H1 (cell line): ENCODE measurements at regions not wholly inside any gene's neighbourhood (a gene's known extent, or its start where the extent isn't known, plus 50 kb on each side); places are given as distances from the start of the nearest gene placed in this dataset.

ENCODE experiments used
- CTCF ChIA-PET: fragments of 300-600 bp; sonication (Branson Sonifier 250); formaldehyde crosslinking; loops from one replicate; lab custom pipeline; 2021; ENCODE audit not compliant: partially characterized antibody; lab: Charles Lee
- POLR2A ChIA-PET: fragments of 300-600 bp; sonication (Branson Sonifier 250); formaldehyde crosslinking; loops from one replicate; lab custom pipeline; 2021; ENCODE audit warnings: inconsistent platforms; ENCODE audit not compliant: partially characterized antibody; lab: Charles Lee
- DNase-seq, 2 experiments: peaks; one replicate each; pipeline versions ENCODE4 v3.0.0 to v3.0.0-alpha.2; 2010 to 2022; ENCODE audit warnings: low spot score in 2 of 2, low read depth in 1 of 2, mixed read lengths in 1 of 2
- FAIRE-seq: peaks from 2 replicates; lab custom pipeline; 2011; peaks lifted over from hg19 to GRCh38; lab: Jason Lieb, UNC
- H2AFZ ChIP-seq: 2 replicates; pipeline ENCODE4 v1.8.1; 2012; ENCODE audit warnings: low read length, inconsistent platforms
- H2AK5ac ChIP-seq: 2 replicates; pipeline ENCODE4 v1.6.1; 2013; ENCODE audit warnings: low read depth, low read length
- H2BK120ac ChIP-seq: replicated peaks from 2 replicates; pipeline ENCODE3; 2013; ENCODE audit warnings: low read depth, low read length, inconsistent platforms
- H2BK12ac ChIP-seq: 2 replicates; pipeline ENCODE4 v1.6.1; 2013; ENCODE audit warnings: low read depth, low read length
- H2BK15ac ChIP-seq: 2 replicates; pipeline ENCODE4 v1.6.1; 2013; ENCODE audit warnings: low read length
- H2BK20ac ChIP-seq: 2 replicates; pipeline ENCODE4 v1.6.1; 2013; ENCODE audit warnings: low read length
- H2BK5ac ChIP-seq: 2 replicates; pipeline ENCODE4 v1.6.1; 2013; ENCODE audit warnings: low read depth, low read length
- H3K14ac ChIP-seq: 2 replicates; pipeline ENCODE4 v1.6.1; 2013; ENCODE audit warnings: inconsistent platforms; ENCODE audit not compliant: insufficient read length
- H3K18ac ChIP-seq: 2 replicates; pipeline ENCODE4 v1.6.1; 2013; ENCODE audit warnings: low read length; ENCODE audit errors: extremely low read depth
- H3K23ac ChIP-seq: 2 replicates; pipeline ENCODE4 v1.6.1; 2013; ENCODE audit warnings: inconsistent platforms; ENCODE audit not compliant: insufficient read length
- H3K23me2 ChIP-seq: 2 replicates; pipeline ENCODE4 v1.6.1; 2013; ENCODE audit warnings: low read depth, low read length
- H3K27ac ChIP-seq: 2 replicates; pipeline ENCODE4 v1.6.1; 2011; ENCODE audit warnings: low read depth, low read length, inconsistent platforms
- H3K27me3 ChIP-seq, 4 experiments: replicated peaks in 1 of 4; 1 replicate in 1 of 4; 2 replicates in 3 of 4; pipeline versions ENCODE4 v1.6.1 to v1.8.1; 2011 to 2013; ENCODE audit warnings: low read length in 3 of 4, mild to moderate bottlenecking in 3 of 4, inconsistent platforms in 2 of 4, mixed read lengths in 2 of 4, moderate library complexity in 1 of 4; ENCODE audit not compliant: control insufficient read depth in 3 of 4, insufficient read depth in 3 of 4; ENCODE audit errors: extremely low read depth in 1 of 4
- H3K36me3 ChIP-seq, 4 experiments: 2 replicates each; pipeline versions ENCODE4 v1.6.1 to v1.8.1; 2011 to 2013; ENCODE audit warnings: mild to moderate bottlenecking in 4 of 4, low read length in 3 of 4, moderate library complexity in 2 of 4, control low read depth in 1 of 4, inconsistent platforms in 1 of 4; ENCODE audit not compliant: insufficient read depth in 4 of 4, control insufficient read depth in 2 of 4
- H3K4ac ChIP-seq: replicated peaks from 2 replicates; pipeline ENCODE3; 2013; ENCODE audit warnings: low read length, low read depth, mixed read lengths, inconsistent platforms; ENCODE audit not compliant: insufficient read length
- H3K4me1 ChIP-seq, 4 experiments: replicated peaks in 1 of 4; 1 replicate in 1 of 4; 2 replicates in 3 of 4; pipeline versions ENCODE4 v1.6.1 to v1.8.1; 2011 to 2013; ENCODE audit warnings: low read length in 3 of 4, inconsistent platforms in 2 of 4, mixed read lengths in 1 of 4; ENCODE audit not compliant: insufficient read depth in 4 of 4, control insufficient read depth in 3 of 4
- H3K4me2 ChIP-seq, 2 experiments: 2 replicates each; pipeline versions ENCODE4 v1.6.1 to v1.8.1; 2011 to 2013; ENCODE audit warnings: low read depth in 2 of 2, low read length in 2 of 2, control low read depth in 1 of 2, inconsistent platforms in 1 of 2, mild to moderate bottlenecking in 1 of 2; ENCODE audit not compliant: insufficient read depth in 1 of 2
- H3K4me3 ChIP-seq, 4 experiments: fragments of 200-600, 300-600 bp in 1 of 4; sonication (generic), shearing (Covaris generic), sonication (Bioruptor Twin) in 1 of 4; 2 replicates each; pipeline versions ENCODE4 v1.5.1 to v1.8.1; 2011 to 2016; ENCODE audit warnings: low read length in 4 of 4, low read depth in 3 of 4, control low read depth in 2 of 4, inconsistent platforms in 2 of 4, mild to moderate bottlenecking in 2 of 4, mixed read lengths in 1 of 4, moderate library complexity in 1 of 4; ENCODE audit not compliant: insufficient read depth in 2 of 4; ENCODE audit errors: extremely low read depth in 1 of 4
- H3K56ac ChIP-seq: replicated peaks from 2 replicates; pipeline ENCODE3; 2013; ENCODE audit warnings: low read depth, mild to moderate bottlenecking, mixed read lengths, low read length, inconsistent platforms; ENCODE audit not compliant: insufficient read length
- H3K79me1 ChIP-seq: 2 replicates; pipeline ENCODE4 v1.6.1; 2013; ENCODE audit warnings: low read depth, low read length, control low read depth
- H3K79me2 ChIP-seq, 2 experiments: 2 replicates each; pipeline versions ENCODE4 v1.6.1 to v1.8.1; 2012 to 2013; ENCODE audit warnings: low read length in 2 of 2, mild to moderate bottlenecking in 2 of 2, inconsistent platforms in 1 of 2; ENCODE audit not compliant: insufficient read depth in 2 of 2, control insufficient read depth in 1 of 2
- H3K9ac ChIP-seq, 4 experiments: replicated peaks in 1 of 4; 1 replicate in 1 of 4; 2 replicates in 3 of 4; pipeline versions ENCODE4 v1.6.1 to v1.8.1; 2011 to 2013; ENCODE audit warnings: low read depth in 3 of 4, low read length in 3 of 4, control low read depth in 2 of 4, mild to moderate bottlenecking in 2 of 4, moderate library complexity in 2 of 4, inconsistent platforms in 1 of 4; ENCODE audit errors: extremely low read depth in 1 of 4
- H3K9me3 ChIP-seq, 2 experiments: 2 replicates each; pipeline versions ENCODE4 v1.6.1 to v1.8.1; 2012 to 2013; ENCODE audit warnings: mild to moderate bottlenecking in 2 of 2, moderate library complexity in 2 of 2, control low read depth in 1 of 2, inconsistent platforms in 1 of 2, low read depth in 1 of 2, low read length in 1 of 2, mixed read lengths in 1 of 2; ENCODE audit not compliant: insufficient read depth in 2 of 2
- H4K20me1 ChIP-seq, 2 experiments: replicated peaks in 1 of 2; 2 replicates each; pipeline versions ENCODE3 to v1.8.1; 2011 to 2013; ENCODE audit warnings: inconsistent platforms in 2 of 2, low read length in 2 of 2, mild to moderate bottlenecking in 1 of 2; ENCODE audit not compliant: insufficient read depth in 2 of 2, control insufficient read depth in 1 of 2
- H4K5ac ChIP-seq: 2 replicates; pipeline ENCODE4 v1.6.1; 2013; ENCODE audit warnings: low read length, low read depth, mixed read lengths, inconsistent platforms; ENCODE audit not compliant: insufficient read length
- H4K8ac ChIP-seq: 2 replicates; pipeline ENCODE4 v1.8.0; 2013; ENCODE audit warnings: mild to moderate bottlenecking, moderate library complexity, low read length, inconsistent platforms; ENCODE audit not compliant: insufficient read depth; ENCODE audit errors: extremely low read depth
- H4K91ac ChIP-seq: replicated peaks from 2 replicates; pipeline ENCODE3; 2013; ENCODE audit warnings: low read length, mixed read lengths, inconsistent platforms; ENCODE audit not compliant: insufficient read length
- CEBPB ChIP-seq: IDR thresholded peaks from 2 replicates; pipeline ENCODE4 v1.6.1; 2012; ENCODE audit warnings: low read depth, low read length
- EZH2 ChIP-seq: fragments of 200-600 bp; sonication (generic); IDR thresholded peaks from 2 replicates; pipeline ENCODE4 v1.7.1; 2012; ENCODE audit warnings: low read depth, mild to moderate bottlenecking, moderate library complexity, low read length, inconsistent platforms; ENCODE audit not compliant: severe bottlenecking
- JUN ChIP-seq: IDR thresholded peaks from 2 replicates; pipeline ENCODE4 v1.6.1; 2011; ENCODE audit warnings: low read depth, mild to moderate bottlenecking, improper control_type of control experiment, low read length
- KDM1A ChIP-seq: fragments of 200-600, 300-600 bp; sonication (generic); IDR thresholded peaks from 2 replicates; pipeline ENCODE4 v1.7.1; 2016; ENCODE audit warnings: mild to moderate bottlenecking, low read length, borderline replicate concordance
- KDM4A ChIP-seq: IDR thresholded peaks from one replicate; pipeline ENCODE4 v1.7.1; 2012; ENCODE audit warnings: low read depth, mild to moderate bottlenecking, moderate library complexity, low read length, inconsistent platforms; ENCODE audit not compliant: severe bottlenecking
- POLR2A ChIP-seq, 2 experiments: IDR thresholded peaks; 1 replicate in 1 of 2; 2 replicates in 1 of 2; pipeline ENCODE4 v1.6.1; 2011; ENCODE audit warnings: low read depth in 2 of 2, low read length in 2 of 2, mild to moderate bottlenecking in 2 of 2; ENCODE audit errors: control extremely low read depth in 1 of 2
- SIRT6 ChIP-seq: IDR thresholded peaks from one replicate; pipeline ENCODE4 v1.7.1; 2012; ENCODE audit warnings: low read length, inconsistent platforms
- WGBS, 2 experiments: shearing (Covaris generic) in 1 of 2; methylation state at CpG; one replicate each; pipeline versions ENCODE4 v1.1.6 to v1.1.7; 2013 to 2015; ENCODE audit warnings: low lambda C conversion rate in 2 of 2, mixed read lengths in 2 of 2, inconsistent platforms in 1 of 2, low coverage in 1 of 2, missing lambda C conversion rate in 1 of 2; ENCODE audit not compliant: insufficient replicate concordance in 2 of 2, insufficient coverage in 1 of 2, insufficient read length in 1 of 2; ENCODE audit errors: extremely low coverage in 1 of 2, missing lambda C conversion rate in 1 of 2; 5-methylcytosine and 5-hydroxymethylcytosine counted together

GRCh38 chr1:216788671-216789070 is 65.4 kb upstream of the ESRRG start:
- Histone ChIP-seq H3K4me2 (no peak overlapping the region), H3K4me3 (no peak overlapping the region), H4K5ac (no peak overlapping the region), H2BK20ac (no peak overlapping the region), H2BK12ac (no peak overlapping the region), H3K4ac (no peak overlapping the region), H3K9me3 (no peaks in the 10 kb centered on the region), H3K79me1 (no peaks in the 10 kb centered on the region), H3K79me2 (no peaks in the 10 kb centered on the region), H3K9ac (no peak overlapping the region), H3K23me2 (no peaks in the 10 kb centered on the region), H2BK5ac (no peak overlapping the region), H4K20me1 (no peaks in the 10 kb centered on the region), H2AFZ (no peak overlapping the region), H3K36me3 (no peaks in the 10 kb centered on the region), H4K8ac (no peak overlapping the region), H3K27ac (no peak overlapping the region), H3K23ac (no peak overlapping the region), H3K4me1 (0 out of 7 replicates have a peak, but pooled peaks cover 0 to 2% (median 0%) of the 10 kb centered on the region in 4 experiments), H2AK5ac (no peak overlapping the region), H4K91ac (no peak overlapping the region), H3K18ac (no peak overlapping the region), H3K27me3 (peaks cover 0 to 1% (median 0%) of the 10 kb centered on the region in 4 experiments; a peak in 1 of 7 replicates), H2BK15ac (no peak overlapping the region), H3K56ac (no peak overlapping the region), H3K14ac (no peak overlapping the region), H2BK120ac (no peak overlapping the region)
- no peak for FAIRE-seq
- 93% methylated on average over 1 of the region's 1 CpG; no CpG with 5 or more reads in 1 of the 2 experiments for WGBS, 2 experiments
- CTCF ChIA-PET, result interaction anchor here (1.3 kb wide), 1 partner anchor 16 kb away, joined by 3 read pairs; no protein-coding TSS in a partner anchor
- DNase-seq, result no peak
- POLR2A ChIA-PET, result no interaction called here
- TF ChIP-seq CEBPB (no peak), SIRT6 (no peak), POLR2A (IDR thresholded peaks at IDR 0.05; ENCODE audit: control extremely low read depth in 1 of 2, low read depth in 2 of 2, low read length in 2 of 2) (no peak), EZH2 (no peak), JUN (no peak), KDM4A (no peak), KDM1A (no peak)
